ENCODE measurements at regions not wholly inside any gene's neighbourhood (a gene's known extent, or its start where the extent isn't known, plus 50 kb on each side); places are given as distances from the start of the nearest gene placed in this dataset.
"Not testable (repeated sequence)": the region's sequence is repeated elsewhere in the genome, so short reads cannot be mapped to it uniquely, and the experiment has no call there.

GRCh38 chr2:187784138-187784537, 229.9 kb upstream of the TFPI start:
- not testable (repeated sequence) for H3K27ac ChIP-seq (ENCODE audit: low read depth in 1 of 2, low read length in 2 of 2); H3K36me3 ChIP-seq (ENCODE audit: control insufficient read depth in 4 of 4, insufficient read depth in 3 of 4, low read depth in 1 of 4, low read length in 3 of 4); H3K4me1 ChIP-seq (ENCODE audit: control insufficient read depth in 4 of 4, insufficient read depth in 4 of 4, low read length in 3 of 4); DNase-seq (ENCODE audit: low spot score); H3K4me3 ChIP-seq (ENCODE audit: low read depth in 1 of 3, low read length in 3 of 3); H3K27me3 ChIP-seq (ENCODE audit: control insufficient read depth in 4 of 4, insufficient read depth in 4 of 4, low read length in 3 of 4); H3K9me3 ChIP-seq (ENCODE audit: control insufficient read depth in 4 of 4, low read length in 3 of 4); H3K9ac ChIP-seq (ENCODE audit: low read depth in 1 of 2, low read length in 2 of 2)
- 53% methylated on average over 3 of the region's 3 CpGs for WGBS

- Histone ChIP-seq H3K9me3 (ENCODE audit: control insufficient read depth in 4 of 4, low read length in 3 of 4) (peaks cover 0 to 5% (median under 1%) of the 10 kb centered on the region in 4 donors), H3K9ac (ENCODE audit: low read depth in 1 of 2, low read length in 2 of 2) (no peak overlapping the region), H3K36me3 (ENCODE audit: control insufficient read depth in 4 of 4, insufficient read depth in 3 of 4, low read depth in 1 of 4, low read length in 3 of 4) (no peaks in the 10 kb centered on the region), H3K4me3 (ENCODE audit: low read depth in 1 of 3, low read length in 3 of 3) (no peak overlapping the region), H3K27ac (ENCODE audit: low read depth in 1 of 2, low read length in 2 of 2) (no peak overlapping the region), H3K4me1 (ENCODE audit: control insufficient read depth in 4 of 4, insufficient read depth in 4 of 4, low read length in 3 of 4) (no peaks in the 10 kb centered on the region), H3K27me3 (ENCODE audit: control insufficient read depth in 4 of 4, insufficient read depth in 4 of 4, low read length in 3 of 4) (no peaks in the 10 kb centered on the region)
- TF ChIP-seq RAD21 (IDR thresholded peaks at IDR 0.05): no peak
- TF ChIP-seq ATF3 (IDR thresholded peaks at IDR 0.05): no peak
- no peak for TF ChIP-seq JUND (IDR thresholded peaks at IDR 0.05)
- TF ChIP-seq HNF4G (IDR thresholded peaks at IDR 0.05): no peak
- TF ChIP-seq TAF1 (conservative IDR thresholded peaks at IDR 0.05): no peak
- no peak for TF ChIP-seq FOXA1 (IDR thresholded peaks at IDR 0.05)
- no peak for TF ChIP-seq FOXA2 (IDR thresholded peaks at IDR 0.05)
- no peak for TF ChIP-seq RXRA (IDR thresholded peaks at IDR 0.05)
- TF ChIP-seq NR2F2 (IDR thresholded peaks at IDR 0.05): no peak
- TF ChIP-seq ZBTB33 (IDR thresholded peaks at IDR 0.05): no peak
- DNase-seq (ENCODE audit: low spot score): no peak
- 88% methylated on average over 5 of the region's 5 CpGs for WGBS
Measured at GRCh38 chr2:187799601-187800000, 245.4 kb upstream of the TFPI start.

GRCh38 chr2:187803816-187804215, 249.6 kb upstream of the TFPI start:
- TF ChIP-seq ZBTB33 (IDR thresholded peaks at IDR 0.05): no peak
- no peak for TF ChIP-seq FOXA2 (IDR thresholded peaks at IDR 0.05)
- no peak for TF ChIP-seq CTCF (IDR thresholded peaks at IDR 0.05; ENCODE audit: low read depth, low read length, missing input control)
- TF ChIP-seq JUND (IDR thresholded peaks at IDR 0.05): no peak
- TF ChIP-seq GABPA (IDR thresholded peaks at IDR 0.05 in 1 of 2, conservative IDR thresholded peaks at IDR 0.05 in 1 of 2): no peak
- TF ChIP-seq HNF4A (conservative IDR thresholded peaks at IDR 0.05): no peak
- TF ChIP-seq SP1 (IDR thresholded peaks at IDR 0.05): no peak
- no peak for TF ChIP-seq TAF1 (conservative IDR thresholded peaks at IDR 0.05)
- TF ChIP-seq MAX (IDR thresholded peaks at IDR 0.05): no peak
- no peak for TF ChIP-seq HNF4G (IDR thresholded peaks at IDR 0.05)
- TF ChIP-seq EGR1 (IDR thresholded peaks at IDR 0.05; ENCODE audit: low read depth in 2 of 2): no peak
- Histone ChIP-seq H3K4me1 (ENCODE audit: control insufficient read depth in 4 of 4, insufficient read depth in 4 of 4, low read length in 3 of 4) (no peaks in the 10 kb centered on the region), H3K4me3 (ENCODE audit: low read depth in 1 of 3, low read length in 3 of 3) (no peak overlapping the region), H3K36me3 (ENCODE audit: control insufficient read depth in 4 of 4, insufficient read depth in 3 of 4, low read depth in 1 of 4, low read length in 3 of 4) (no peaks in the 10 kb centered on the region), H3K9ac (ENCODE audit: low read depth in 1 of 2, low read length in 2 of 2) (no peak overlapping the region), H3K27ac (ENCODE audit: low read depth in 1 of 2, low read length in 2 of 2) (no peak overlapping the region), H3K9me3 (ENCODE audit: control insufficient read depth in 4 of 4, low read length in 3 of 4) (peaks cover 0 to 3% (median 0%) of the 10 kb centered on the region in 4 donors), H3K27me3 (ENCODE audit: control insufficient read depth in 4 of 4, insufficient read depth in 4 of 4, low read length in 3 of 4) (no peaks in the 10 kb centered on the region)
- DNase-seq (ENCODE audit: low spot score): no peak
- WGBS: 76% methylated on average over 4 of the region's 4 CpGs

Data from liver (tissue), 8 donors.